Pancreas (tissue), 10 donors: ENCODE measurements at regions not wholly inside any gene's neighbourhood (a gene's known extent, or its start where the extent isn't known, plus 50 kb on each side); places are given as distances from the start of the nearest gene placed in this dataset.
"Not testable (repeated sequence)": the region's sequence is repeated elsewhere in the genome, so short reads cannot be mapped to it uniquely, and the experiment has no call there.

Experiments used
- ATAC-seq, 4 donors: fragments of 200-7000 bp; cut with Tn5 transposase; one replicate each; pipeline versions ENCODE4 v1.8.0 to v1.9.1; 2020; ENCODE audit warnings: mild to moderate bottlenecking in 4 of 4, moderate library complexity in 4 of 4
- DNase-seq, 6 donors: peaks; one replicate each; pipeline ENCODE4 v3.0.0-alpha.2; 2020
- FAIRE-seq: peaks from 2 replicates; lab custom pipeline; 2012; peaks lifted over from hg19 to GRCh38; lab: Jason Lieb, UNC
- H3K27ac ChIP-seq, 4 donors: fragments of 200-600 bp; sonication (generic); 1 replicate in 3 of 4; 2 replicates in 1 of 4; pipeline versions ENCODE4 v1.5.0 to v1.8.0; 2020
- H3K27me3 ChIP-seq, 4 donors: fragments of 200-600 bp; one replicate each; pipeline ENCODE4 v1.8.0; 2021
- H3K36me3 ChIP-seq, 3 donors: fragments of 200-600 bp; sonication (generic) in 1 of 3; one replicate each; pipeline versions ENCODE4 v1.5.0 to v1.8.0; 2020 to 2021
- H3K4me1 ChIP-seq, 3 donors: fragments of 200-600 bp; one replicate each; pipeline ENCODE4 v1.8.0; 2021
- H3K4me3 ChIP-seq, 4 donors: fragments of 200-600 bp; sonication (generic) in 2 of 4; one replicate each; pipeline versions ENCODE4 v1.5.0 to v1.8.0; 2020 to 2021
- H3K9me3 ChIP-seq, 4 donors: fragments of 200-600 bp; one replicate each; pipeline ENCODE4 v1.8.0; 2021
- WGBS, 2 donors: extraction: QIAGEN DNeasy Blood & Tissue Kit; methylation state at CpG; one replicate each; pipeline ENCODE4 v1.1.7; 2013; 5-methylcytosine and 5-hydroxymethylcytosine counted together
- intact Hi-C, 3 donors: fragments of 100-400 bp; cut with DNase I; formaldehyde crosslinking; loops; one replicate each; pipeline versions ENCODE4 v1.11.1 to v1.14.2; 2022
- TF ChIP-seq, protein P1 (sequence below), 4 donors: fragments of 200-600 bp; sonication (generic) in 3 of 4; IDR thresholded peaks; one replicate each; pipeline versions ENCODE4 v1.5.0 to v1.8.0; 2021; ENCODE audit warnings: antibody characterized with exemption in 4 of 4
- donor health status: healthy with polysubstance abuse.
- donor health status: DM: no; HTN: no; CAD: no; lungs with moderate emphysema.
- donor health status: DM: no; HTN: no; CAD: no.
- donor health status: control.
- donor health status: control.
- donor health status: Bipolar disorder and iron deficiency.
- donor health status: DM: yes; HTN: yes; CAD: no.
- donor health status: DM: no; HTN: no; CAD: no.
- donor health status: DM: no; HTN: no; CAD: no.
- donor health status: DM: yes; HTN: yes; CAD: no.

DNA sequence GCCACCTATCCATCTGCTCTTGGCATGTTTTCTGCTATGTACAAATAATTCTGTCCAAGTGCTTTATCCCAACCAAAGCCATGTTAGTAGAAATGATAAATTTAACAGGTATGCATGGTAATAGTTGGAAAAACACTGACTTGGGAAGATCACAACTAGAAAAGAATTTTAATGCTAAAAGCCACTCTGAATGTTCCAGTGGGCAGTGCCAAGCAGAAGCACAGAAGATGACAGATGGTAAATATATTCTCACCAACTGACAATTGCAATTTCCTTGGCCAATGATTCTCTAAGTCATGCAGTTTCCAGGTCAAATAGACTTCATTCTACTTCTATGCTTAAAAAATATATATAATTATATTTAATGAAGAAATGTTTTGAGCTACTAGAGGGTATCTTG lies 83.6 kb upstream of the SEMA3C start:
- ATAC-seq, result no peak

DNA sequence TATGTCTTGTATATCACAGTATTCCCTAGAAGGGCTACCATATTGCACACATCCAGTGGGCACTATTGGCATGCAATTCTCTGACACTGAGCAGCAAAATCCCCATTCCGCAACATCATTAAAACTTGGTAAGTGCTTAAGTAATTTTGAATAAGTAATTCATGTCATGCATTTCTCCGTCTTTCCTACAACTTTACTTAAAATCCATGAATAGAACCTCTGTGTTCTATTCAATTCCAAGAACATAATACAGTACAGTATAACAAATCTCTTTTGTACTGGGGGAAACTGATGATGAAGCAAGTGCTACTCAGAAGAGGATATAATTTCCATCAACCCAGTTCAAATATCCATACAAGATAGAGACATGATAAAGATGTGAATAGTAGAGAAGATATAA lies 80.9 kb upstream of the SEMA3C start:
- intact Hi-C loops, result no loop called here
- ATAC-seq, result no peak
- no peak overlapping the region for H3K4me3 ChIP-seq
- no peak for DNase-seq
- no peaks in the 10 kb centered on the region for H3K9me3 ChIP-seq
- WGBS, 2 donors, result 90 to 98% methylated on average over 2 of the region's 2 CpGs
- H3K4me1 ChIP-seq, result no peaks in the 10 kb centered on the region
- H3K27ac ChIP-seq, result no peak overlapping the region
- TF ChIP-seq, protein P1, sequence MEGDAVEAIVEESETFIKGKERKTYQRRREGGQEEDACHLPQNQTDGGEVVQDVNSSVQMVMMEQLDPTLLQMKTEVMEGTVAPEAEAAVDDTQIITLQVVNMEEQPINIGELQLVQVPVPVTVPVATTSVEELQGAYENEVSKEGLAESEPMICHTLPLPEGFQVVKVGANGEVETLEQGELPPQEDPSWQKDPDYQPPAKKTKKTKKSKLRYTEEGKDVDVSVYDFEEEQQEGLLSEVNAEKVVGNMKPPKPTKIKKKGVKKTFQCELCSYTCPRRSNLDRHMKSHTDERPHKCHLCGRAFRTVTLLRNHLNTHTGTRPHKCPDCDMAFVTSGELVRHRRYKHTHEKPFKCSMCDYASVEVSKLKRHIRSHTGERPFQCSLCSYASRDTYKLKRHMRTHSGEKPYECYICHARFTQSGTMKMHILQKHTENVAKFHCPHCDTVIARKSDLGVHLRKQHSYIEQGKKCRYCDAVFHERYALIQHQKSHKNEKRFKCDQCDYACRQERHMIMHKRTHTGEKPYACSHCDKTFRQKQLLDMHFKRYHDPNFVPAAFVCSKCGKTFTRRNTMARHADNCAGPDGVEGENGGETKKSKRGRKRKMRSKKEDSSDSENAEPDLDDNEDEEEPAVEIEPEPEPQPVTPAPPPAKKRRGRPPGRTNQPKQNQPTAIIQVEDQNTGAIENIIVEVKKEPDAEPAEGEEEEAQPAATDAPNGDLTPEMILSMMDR (IDR thresholded peaks at IDR 0.05), result no peak
- no peaks in the 10 kb centered on the region for H3K27me3 ChIP-seq
- H3K36me3 ChIP-seq, result no peaks in the 10 kb centered on the region
- no peak for FAIRE-seq

More for the DNA sequence above, 83.6 kb upstream of the SEMA3C start:
- no peaks in the 10 kb centered on the region for H3K4me1 ChIP-seq
- H3K36me3 ChIP-seq, result no peaks in the 10 kb centered on the region
- DNase-seq (no peak), FAIRE-seq (no peak)
- H3K4me3 ChIP-seq, result no peak overlapping the region
- H3K27ac ChIP-seq, result no peak overlapping the region
- intact Hi-C loops, result no loop called here
- TF ChIP-seq, protein P1 (IDR thresholded peaks at IDR 0.05), result no peak
- H3K9me3 ChIP-seq, result no peaks in the 10 kb centered on the region
- H3K27me3 ChIP-seq, result no peaks in the 10 kb centered on the region

DNA sequence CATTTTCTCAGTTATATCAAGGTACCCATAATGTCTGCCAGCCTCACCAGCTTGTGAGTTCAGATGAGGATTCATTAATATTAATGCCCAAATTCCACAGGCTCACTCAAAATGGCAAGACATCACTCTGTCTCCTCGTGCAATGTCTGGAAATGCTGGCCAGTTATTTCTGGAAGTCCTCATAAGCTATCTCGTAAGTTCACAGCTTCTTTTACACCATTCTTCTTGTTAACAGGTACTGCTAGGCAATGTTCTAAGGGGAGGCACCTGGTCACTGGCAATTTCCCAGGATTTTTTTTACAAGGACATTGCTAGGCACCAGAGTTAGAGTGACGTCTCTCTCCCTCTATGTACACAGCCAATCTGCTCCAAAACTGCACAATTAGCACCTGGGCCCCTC lies 80.2 kb upstream of the SEMA3C start:
- WGBS, 2 donors, result 43 to 53% methylated on average over 3 of the region's 3 CpGs
- Histone ChIP-seq H3K9me3 (no peaks in the 10 kb centered on the region), H3K4me1 (no peaks in the 10 kb centered on the region), H3K27me3 (no peaks in the 10 kb centered on the region), H3K4me3 (no peak overlapping the region), H3K36me3 (no peaks in the 10 kb centered on the region), H3K27ac (no peak overlapping the region)
- TF ChIP-seq, protein P1 (IDR thresholded peaks at IDR 0.05), result no peak
- intact Hi-C loops, result no loop called here
- FAIRE-seq, result no peak
- peak; percentile 47 to 82 (median 79) for ATAC-seq
- DNase-seq, result peak in 2 of 6 donors; percentile 10 to 20

DNA sequence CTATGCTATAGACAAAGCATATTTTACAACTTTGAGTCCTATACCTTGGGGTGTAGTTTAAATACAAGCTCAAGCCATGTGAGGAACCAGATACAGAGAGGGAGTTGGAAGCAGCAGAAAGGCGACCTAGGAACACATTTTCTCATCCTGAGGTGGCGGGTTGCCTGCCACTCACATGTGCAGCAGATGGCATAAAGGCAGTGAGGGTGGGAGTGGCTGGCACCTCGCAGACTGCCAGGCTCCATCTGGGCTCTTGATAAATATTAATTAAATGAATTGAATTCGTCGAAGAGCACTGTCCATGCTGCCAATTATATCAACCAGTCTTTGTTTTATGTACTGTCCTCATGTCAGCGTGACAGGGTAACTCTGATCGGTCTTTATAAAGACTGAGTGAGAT lies 79.0 kb upstream of the SEMA3C start:
- H3K4me3 ChIP-seq, result no peak overlapping the region
- WGBS, 2 donors, result 82 to 83% methylated on average over 7 of the region's 7 CpGs
- no peaks in the 10 kb centered on the region for H3K27me3 ChIP-seq
- H3K9me3 ChIP-seq, result no peaks in the 10 kb centered on the region
- intact Hi-C loops, result no loop called here
- TF ChIP-seq, protein P1 (IDR thresholded peaks at IDR 0.05), result no peak
- DNase-seq, result no peak
- no peak for FAIRE-seq
- H3K27ac ChIP-seq, result no peak overlapping the region
- ATAC-seq, result no peak
- no peaks in the 10 kb centered on the region for H3K4me1 ChIP-seq
- no peaks in the 10 kb centered on the region for H3K36me3 ChIP-seq

DNA sequence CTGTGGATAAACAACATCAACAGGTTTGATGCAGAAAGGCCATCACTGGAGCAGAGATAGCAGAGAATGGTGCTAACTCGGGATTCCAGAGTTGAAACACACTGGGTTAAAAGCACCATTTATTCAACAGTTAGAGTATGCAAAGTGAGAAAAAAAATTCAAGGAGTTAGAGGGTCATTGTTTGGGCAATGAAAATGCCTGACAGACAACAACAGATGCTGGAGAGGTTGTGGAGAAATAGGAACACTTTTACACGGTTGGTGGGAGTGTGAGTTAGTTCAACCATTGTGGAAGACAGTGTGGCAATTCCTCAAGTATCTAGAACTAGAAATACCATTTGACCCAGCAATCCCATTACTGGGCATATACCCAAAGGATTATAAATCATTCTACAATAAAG lies 77.4 kb upstream of the SEMA3C start:
- WGBS, 2 donors, result 65 to 66% methylated on average over 2 of the region's 2 CpGs
- DNase-seq, H3K27me3 ChIP-seq, H3K27ac ChIP-seq, ATAC-seq, H3K36me3 ChIP-seq, H3K9me3 ChIP-seq, FAIRE-seq, H3K4me3 ChIP-seq, intact Hi-C loops, H3K4me1 ChIP-seq: not testable (repeated sequence)

DNA sequence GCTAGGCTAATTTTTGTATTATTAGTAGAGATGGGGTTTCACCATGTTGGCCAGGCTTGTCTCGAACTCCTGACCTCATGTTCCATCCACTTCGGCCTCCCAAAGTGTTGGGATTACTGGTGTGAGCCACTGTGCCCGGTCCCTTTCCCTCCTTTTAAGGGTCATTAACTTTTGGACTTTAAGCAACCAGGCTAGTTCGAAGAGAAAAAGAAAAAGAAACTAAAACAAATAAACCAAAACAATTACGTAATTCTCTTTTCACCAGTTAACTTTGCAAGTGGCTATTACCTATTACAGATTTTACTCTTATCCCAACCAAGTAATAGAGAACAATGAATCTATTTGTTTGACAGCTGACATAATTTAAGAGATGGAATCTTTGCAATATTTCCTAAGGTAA lies 72.8 kb upstream of the SEMA3C start:
- no peak overlapping the region for H3K27ac ChIP-seq
- 78 to 79% methylated on average over 5 of the region's 5 CpGs for WGBS, 2 donors
- intact Hi-C loops, result no loop called here
- ATAC-seq, result no peak
- H3K36me3 ChIP-seq, result no peaks in the 10 kb centered on the region
- no peaks in the 10 kb centered on the region for H3K4me1 ChIP-seq
- TF ChIP-seq, protein P1 (IDR thresholded peaks at IDR 0.05), result no peak
- FAIRE-seq, result no peak
- DNase-seq, result no peak
- no peaks in the 10 kb centered on the region for H3K9me3 ChIP-seq
- no peak overlapping the region for H3K4me3 ChIP-seq
- no peaks in the 10 kb centered on the region for H3K27me3 ChIP-seq
